GM19452 (cell line): ENCODE measurements at regions not wholly inside any gene's neighbourhood (a gene's known extent, or its start where the extent isn't known, plus 50 kb on each side); places are given as distances from the start of the nearest gene placed in this dataset.
"Not testable (repeated sequence)": the region's sequence is repeated elsewhere in the genome, so short reads cannot be mapped to it uniquely, and the experiment has no call there.

Experiments
- ATAC-seq: cut with Tn5 transposase; IDR thresholded peaks from one replicate; pipeline ENCODE4 v1.9.1; 2021; ENCODE audit not compliant: unreplicated experiment

- no peak for ATAC-seq
Observed at GRCh38 chr3:67145738-67146137, 147.6 kb downstream of the KBTBD8 start.

GRCh38 chr3:67154429-67154828 is 156.3 kb downstream of the KBTBD8 start:
- ATAC-seq, result no peak

DNA sequence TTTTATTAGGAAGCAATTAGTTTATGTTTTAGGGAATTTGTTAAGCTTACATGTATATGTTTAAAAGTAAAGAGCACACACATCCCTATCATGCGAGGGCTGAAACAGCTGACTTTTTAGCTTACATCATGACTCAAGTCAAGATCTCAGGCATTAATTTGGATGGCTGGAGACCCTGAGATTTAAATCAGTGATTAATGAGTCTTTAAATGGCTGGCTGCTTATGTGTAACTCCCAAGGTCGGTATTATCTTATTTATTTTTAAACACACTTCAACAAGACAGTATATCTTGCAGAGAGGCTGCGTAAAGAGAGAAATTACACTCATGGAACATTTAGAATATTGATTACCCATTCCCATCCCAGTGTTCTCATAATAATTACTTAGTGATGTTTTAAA is 169.4 kb downstream of the KBTBD8 start:
- no peak for ATAC-seq

- ATAC-seq, result no peak
Observed at GRCh38 chr3:67171841-67172240, 173.7 kb downstream of the KBTBD8 start.

GRCh38 chr3:67173130-67173529 is 175.0 kb downstream of the KBTBD8 start:
- not testable (repeated sequence) for ATAC-seq

- ATAC-seq, result no peak
Observed at GRCh38 chr3:67176396-67176795, 178.3 kb downstream of the KBTBD8 start.

DNA sequence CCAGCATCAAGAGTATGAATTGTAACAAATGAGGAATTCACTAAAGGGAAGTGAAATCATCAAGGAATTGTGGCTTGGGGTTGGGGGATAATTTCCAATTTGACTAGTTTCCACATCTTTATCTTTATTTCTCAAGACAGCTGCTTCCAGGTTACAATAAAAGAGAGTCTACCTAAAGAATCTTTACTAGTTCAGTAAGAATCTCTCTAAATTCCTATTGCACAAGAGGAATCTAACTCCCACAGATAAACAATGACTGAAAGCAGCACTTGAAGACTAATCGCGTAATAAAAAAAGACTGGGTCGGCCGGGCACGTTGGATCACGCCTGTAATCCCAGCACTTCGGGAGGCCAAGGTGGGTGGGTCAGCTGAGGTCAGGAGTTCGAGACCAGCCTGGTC is 194.4 kb downstream of the KBTBD8 start:
- no peak for ATAC-seq

DNA sequence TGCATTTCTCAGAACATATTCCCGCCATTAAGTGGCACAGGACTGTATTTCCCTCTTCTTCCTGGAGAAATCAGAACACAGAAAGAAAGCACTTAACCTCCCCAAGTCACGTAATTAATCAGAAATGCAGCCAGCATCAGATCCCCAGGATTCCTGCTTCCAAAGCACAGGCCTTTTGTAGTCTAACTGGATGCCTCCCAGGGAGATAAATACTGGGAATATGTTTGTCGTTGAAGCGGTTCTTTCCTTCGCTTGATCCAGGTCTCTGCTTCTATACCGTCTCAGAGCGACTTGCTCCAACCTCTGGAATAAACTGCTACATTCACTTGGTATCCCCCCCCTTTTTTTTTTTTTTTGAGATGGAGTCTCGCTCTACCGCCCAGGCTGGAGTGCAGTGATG is 198.6 kb downstream of the KBTBD8 start:
- ATAC-seq, result no peak

- ATAC-seq, result no peak
Observed at GRCh38 chr3:67198374-67198773, 200.3 kb downstream of the KBTBD8 start.

DNA sequence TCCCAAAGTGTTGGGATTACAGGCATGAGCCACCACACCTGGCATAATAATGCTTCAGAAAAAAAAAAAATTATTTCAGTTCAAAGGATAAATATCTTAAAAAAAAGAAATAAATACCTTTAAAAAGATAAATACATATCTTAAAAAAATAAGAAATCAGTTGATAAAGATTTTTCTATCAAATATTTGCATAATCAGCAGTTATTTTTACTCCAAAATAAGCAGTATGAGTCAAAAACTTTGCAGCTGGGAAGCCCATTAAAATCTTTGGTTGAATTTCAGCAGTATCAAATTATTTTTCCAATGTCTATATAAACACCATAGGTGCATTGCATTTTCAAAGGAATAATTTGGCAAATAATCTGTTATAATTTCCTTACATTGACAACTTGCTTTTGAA is 202.5 kb downstream of the KBTBD8 start:
- no peak for ATAC-seq

DNA sequence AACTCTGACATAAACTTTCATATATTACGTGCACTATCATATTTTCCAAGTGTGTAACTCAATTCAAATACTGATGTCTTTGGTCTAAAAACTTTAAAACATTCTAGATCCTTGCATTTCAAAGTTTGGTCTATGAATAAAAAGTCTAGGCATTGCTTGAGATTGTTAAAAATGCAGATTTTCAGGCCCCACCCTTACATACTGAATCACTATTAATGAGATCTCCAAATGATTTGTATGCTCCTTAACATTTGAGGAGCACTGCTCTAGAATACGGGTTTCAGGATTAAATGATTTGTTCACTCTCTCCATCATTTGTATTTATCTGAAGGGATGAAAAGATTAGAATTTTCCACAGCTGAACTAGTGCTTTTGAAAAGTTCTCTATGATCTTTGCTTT is 202.9 kb downstream of the KBTBD8 start:
- ATAC-seq, result no peak

DNA sequence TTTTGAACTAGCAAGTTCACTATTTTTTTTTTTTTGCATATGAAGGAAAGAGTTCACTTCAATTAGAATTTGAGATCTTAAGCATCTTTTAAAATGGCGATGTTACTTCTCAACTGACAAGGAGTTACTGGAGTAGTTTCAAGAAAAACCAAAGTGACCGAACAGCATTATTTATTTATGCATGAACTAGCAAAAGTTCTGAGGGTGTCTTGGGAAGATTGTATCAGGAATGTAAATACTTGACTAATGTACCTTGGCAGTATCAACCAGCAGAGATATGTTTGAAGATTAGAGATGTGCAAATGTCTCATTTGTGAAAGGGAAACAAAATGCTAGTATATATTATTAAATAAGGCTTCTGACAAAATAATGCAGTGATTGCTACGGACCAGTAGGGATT is 203.9 kb downstream of the KBTBD8 start:
- ATAC-seq, result no peak

GRCh38 chr3:67204951-67205350 is 206.8 kb downstream of the KBTBD8 start:
- no peak for ATAC-seq

GRCh38 chr3:67215690-67216089 is 217.6 kb downstream of the KBTBD8 start:
- ATAC-seq, result no peak

- no peak for ATAC-seq
Observed at GRCh38 chr3:67227030-67227429, 228.9 kb downstream of the KBTBD8 start.

- ATAC-seq, result no peak
Observed at GRCh38 chr3:67228136-67228535, 230.0 kb downstream of the KBTBD8 start.

DNA sequence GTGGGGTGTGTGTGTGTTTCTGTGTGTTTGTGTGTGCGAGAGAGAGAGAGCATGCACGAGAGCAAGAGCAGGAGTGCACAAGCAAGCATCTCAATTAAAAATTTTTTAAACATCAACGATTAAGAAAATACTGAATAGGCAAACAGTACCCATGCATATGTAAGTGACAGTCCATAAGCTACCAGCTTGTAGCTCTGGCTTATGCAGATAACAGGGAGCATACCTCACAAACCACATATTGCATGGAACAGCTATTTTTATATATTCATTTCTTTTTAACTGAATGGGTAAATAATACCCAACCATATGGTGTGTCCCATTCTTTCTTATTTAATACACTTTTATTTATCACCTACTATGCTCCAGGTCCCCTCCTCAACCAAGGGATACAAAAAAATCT is 234.5 kb downstream of the KBTBD8 start:
- ATAC-seq, result no peak

- ATAC-seq, result no peak
Observed at GRCh38 chr3:67239353-67239752, 241.2 kb downstream of the KBTBD8 start.

GRCh38 chr3:67241084-67241483 is 243.0 kb downstream of the KBTBD8 start:
- no peak for ATAC-seq

- no peak for ATAC-seq
Observed at GRCh38 chr3:67244130-67244529, 246.0 kb downstream of the KBTBD8 start.

DNA sequence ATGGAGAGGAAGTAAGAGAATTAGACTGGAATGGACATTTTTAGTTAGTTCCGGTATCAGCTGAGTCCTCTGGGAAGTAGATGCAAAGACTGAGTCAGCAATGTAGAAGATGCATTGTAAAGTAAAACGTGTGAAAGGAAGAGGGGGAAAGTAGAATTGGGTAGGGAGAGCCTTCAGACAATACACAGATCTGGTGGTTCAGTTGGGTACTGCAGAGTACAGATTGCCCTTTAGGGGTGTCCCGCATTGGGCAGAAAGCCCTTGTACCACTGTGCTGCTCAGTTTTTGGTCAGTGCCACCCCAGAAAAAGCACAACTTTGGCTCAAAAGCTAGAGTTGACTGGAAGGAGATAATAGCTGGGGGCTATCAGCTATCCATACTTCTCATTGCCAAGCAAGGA is 247.4 kb downstream of the KBTBD8 start:
- ATAC-seq, result no peak

- no peak for ATAC-seq
Observed at GRCh38 chr3:67248726-67249125, 250.6 kb downstream of the KBTBD8 start.

DNA sequence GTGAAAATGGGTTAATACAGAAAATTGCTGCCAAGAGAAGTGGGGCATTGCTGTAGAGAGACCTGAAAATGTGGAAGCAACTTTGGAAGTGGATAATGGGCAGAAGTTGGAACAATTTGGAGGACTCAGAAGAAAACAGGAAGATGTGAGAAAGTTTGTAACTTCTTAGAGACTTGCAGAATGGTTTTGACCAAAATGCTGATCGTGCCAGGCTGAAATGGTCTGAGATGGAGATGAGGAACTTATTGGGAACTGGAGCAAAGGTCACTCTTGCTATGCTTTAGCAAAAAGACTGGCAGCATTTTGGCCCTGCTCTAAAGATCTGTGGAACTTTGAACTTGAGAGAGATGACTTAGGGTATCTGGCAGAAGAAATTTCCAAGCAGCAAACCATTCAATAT is 254.8 kb downstream of the KBTBD8 start:
- ATAC-seq, result not testable (repeated sequence)

- no peak for ATAC-seq
Observed at GRCh38 chr3:67278015-67278618, 280.0 kb downstream of the KBTBD8 start.
